Neural progenitor cell (in vitro differentiated cells): ENCODE measurements at regions not wholly inside any gene's neighbourhood (a gene's known extent, or its start where the extent isn't known, plus 50 kb on each side); places are given as distances from the start of the nearest gene placed in this dataset.
"Not testable (repeated sequence)": the region's sequence is repeated elsewhere in the genome, so short reads cannot be mapped to it uniquely, and the experiment has no call there.

Experiments
- DNase-seq: peaks from one replicate; pipeline ENCODE4 v3.0.0-alpha.2; 2016; ENCODE audit warnings: low spot score
- H2AFZ ChIP-seq: fragments of 200-600 bp; sonication (generic); replicated peaks from 2 replicates; pipeline ENCODE4 v1.6.1; 2016; ENCODE audit warnings: antibody characterized with exemption
- H3F3A ChIP-seq: fragments of 200-600 bp; sonication (generic); 2 replicates; pipeline ENCODE4 v1.6.1; 2016; ENCODE audit warnings: antibody characterized with exemption, low read depth
- H3K27ac ChIP-seq: fragments of 200-600 bp; sonication (generic); 2 replicates; pipeline ENCODE4 v1.5.1; 2016; ENCODE audit warnings: mild to moderate bottlenecking
- H3K27me3 ChIP-seq: fragments of 200-600 bp; sonication (generic); 2 replicates; pipeline ENCODE4 v1.6.1; 2016; ENCODE audit warnings: mild to moderate bottlenecking, moderate library complexity
- H3K36me3 ChIP-seq: fragments of 200-600 bp; sonication (generic); 2 replicates; pipeline ENCODE4 v1.5.1; 2016
- H3K4me1 ChIP-seq: fragments of 200-600 bp; sonication (generic); 2 replicates; pipeline ENCODE4 v1.6.1; 2016; ENCODE audit warnings: mixed run types
- H3K4me2 ChIP-seq: fragments of 200-600 bp; sonication (generic); 2 replicates; pipeline ENCODE4 v1.6.1; 2016
- H3K4me3 ChIP-seq: fragments of 200-600 bp; sonication (generic); 2 replicates; pipeline ENCODE4 v1.5.1; 2016
- H3K79me2 ChIP-seq: fragments of 200-600 bp; sonication (generic); 2 replicates; pipeline ENCODE4 v1.6.1; 2016; ENCODE audit warnings: low read depth
- H3K9ac ChIP-seq: fragments of 200-600 bp; sonication (generic); 2 replicates; pipeline ENCODE4 v1.6.1; 2016
- H3K9me3 ChIP-seq: fragments of 200-600 bp; sonication (generic); 2 replicates; pipeline ENCODE4 v1.5.1; 2016; ENCODE audit warnings: low read depth
- H4K20me1 ChIP-seq: fragments of 200-600 bp; sonication (generic); 2 replicates; pipeline ENCODE4 v1.6.1; 2016; ENCODE audit warnings: low read depth
- H3K27ac Mint-ChIP-seq: 3 replicates; pipeline ENCODE4 v1.8.0; 2021; ENCODE audit warnings: mixed read lengths
- H3K27me3 Mint-ChIP-seq: 2 replicates; pipeline ENCODE4 v1.8.0; 2022; ENCODE audit warnings: low read depth, mild to moderate bottlenecking, inconsistent platforms, moderate library complexity, mixed read lengths; ENCODE audit not compliant: insufficient read depth
- H3K36me3 Mint-ChIP-seq: 3 replicates; pipeline ENCODE4 v1.8.0; 2021; ENCODE audit warnings: mixed read lengths
- H3K4me1 Mint-ChIP-seq: 3 replicates; pipeline ENCODE4 v1.8.0; 2021; ENCODE audit warnings: mixed read lengths
- H3K4me3 Mint-ChIP-seq: 3 replicates; pipeline ENCODE4 v1.8.0; 2021; ENCODE audit warnings: mild to moderate bottlenecking, moderate library complexity, mixed read lengths
- H3K9me3 Mint-ChIP-seq: 3 replicates; pipeline ENCODE4 v1.8.0; 2020; ENCODE audit warnings: mixed read lengths
- CTCF ChIP-seq: fragments of 200-600 bp; sonication (generic); IDR thresholded peaks from 2 replicates; pipeline ENCODE4 v1.5.1; 2017; ENCODE audit warnings: antibody characterized with exemption, mild to moderate bottlenecking
- EZH2 ChIP-seq: fragments of 200-600 bp; sonication (generic); IDR thresholded peaks from 2 replicates; pipeline ENCODE4 v1.6.1; 2017; ENCODE audit warnings: antibody characterized with exemption, mild to moderate bottlenecking, moderate library complexity
- EZH2phosphoT487 ChIP-seq: fragments of 200-600 bp; sonication (generic); IDR thresholded peaks from 2 replicates; pipeline ENCODE4 v1.6.1; 2017; ENCODE audit warnings: antibody characterized with exemption

DNA sequence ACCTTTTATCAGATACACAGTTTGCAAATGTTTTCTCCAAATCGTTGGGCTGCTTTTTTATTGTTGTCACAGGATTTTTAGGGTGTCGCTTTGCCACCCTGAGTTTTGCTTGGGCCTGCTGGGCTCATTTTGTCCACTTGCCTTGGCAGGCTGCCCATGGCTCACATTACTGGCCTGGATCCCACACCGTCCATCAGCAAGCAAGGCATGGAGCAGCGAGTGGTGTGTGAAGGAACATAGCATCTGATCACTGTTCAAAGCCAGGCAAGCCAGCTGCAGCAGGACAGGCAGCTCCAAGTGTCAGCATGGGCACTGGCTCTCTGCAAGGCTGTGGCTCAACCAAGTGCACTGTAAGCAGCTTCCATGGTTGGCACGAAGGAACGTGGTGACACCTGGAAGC lies 261.4 kb upstream of the TECRL start:
- H3K9me3 Mint-ChIP-seq: peaks cover 4% of the 10 kb centered on the region
- no peaks in the 10 kb centered on the region for H3K4me1 Mint-ChIP-seq
- H3K9me3 ChIP-seq: no peaks in the 10 kb centered on the region
- no peak overlapping the region for H3K4me3 Mint-ChIP-seq
- H4K20me1 ChIP-seq: no peaks in the 10 kb centered on the region
- H3K27me3 Mint-ChIP-seq: no peaks in the 10 kb centered on the region
- TF ChIP-seq EZH2 (no peak), CTCF (no peak), EZH2phosphoT487 (no peak)
- H3K27me3 ChIP-seq: no peaks in the 10 kb centered on the region
- H3K27ac ChIP-seq: no peak overlapping the region
- H3K4me3 ChIP-seq: no peak overlapping the region
- no peaks in the 10 kb centered on the region for H3K79me2 ChIP-seq
- no peak overlapping the region for H2AFZ ChIP-seq
- H3K4me1 ChIP-seq: no peaks in the 10 kb centered on the region
- H3K9ac ChIP-seq: no peak overlapping the region
- H3K4me2 ChIP-seq: no peak overlapping the region
- no peaks in the 10 kb centered on the region for H3K36me3 ChIP-seq
- no peaks in the 10 kb centered on the region for H3F3A ChIP-seq
- no peak overlapping the region for H3K27ac Mint-ChIP-seq
- no peaks in the 10 kb centered on the region for H3K36me3 Mint-ChIP-seq
- DNase-seq: no peak

DNA sequence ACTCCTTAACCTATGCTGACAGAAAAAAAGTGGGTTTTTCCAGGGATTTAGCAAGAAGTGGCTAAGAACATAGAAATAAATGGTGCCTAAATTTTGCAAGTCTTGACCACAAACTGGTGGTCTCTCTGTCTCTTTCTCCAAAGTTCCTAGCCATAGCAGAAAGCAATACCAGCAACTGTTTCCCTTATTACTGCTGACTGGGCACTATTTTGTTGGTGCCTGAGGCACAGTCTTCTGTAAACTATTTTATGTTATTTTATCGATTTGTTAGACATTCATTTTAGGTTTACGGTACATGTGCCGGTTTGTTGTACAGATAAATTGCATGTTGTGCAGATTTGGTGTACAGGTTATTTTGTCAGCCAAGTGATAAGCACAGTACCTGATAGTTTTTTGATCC lies 234.6 kb upstream of the TECRL start:
- Mint-ChIP-seq H3K4me1 (no peaks in the 10 kb centered on the region), H3K9me3 (no peaks in the 10 kb centered on the region), H3K27me3 (no peaks in the 10 kb centered on the region), H3K36me3 (no peaks in the 10 kb centered on the region), H3K4me3 (no peak overlapping the region), H3K27ac (no peak overlapping the region)
- H3K27ac ChIP-seq: no peak overlapping the region
- H3K79me2 ChIP-seq: no peaks in the 10 kb centered on the region
- H3K9ac ChIP-seq: no peak overlapping the region
- H3K27me3 ChIP-seq: no peaks in the 10 kb centered on the region
- no peaks in the 10 kb centered on the region for H3K36me3 ChIP-seq
- no peaks in the 10 kb centered on the region for H3K9me3 ChIP-seq
- no peaks in the 10 kb centered on the region for H3K4me1 ChIP-seq
- H3K4me2 ChIP-seq: no peak overlapping the region
- no peaks in the 10 kb centered on the region for H3F3A ChIP-seq
- no peak for TF ChIP-seq EZH2phosphoT487
- H2AFZ ChIP-seq: no peak overlapping the region
- DNase-seq: no peak
- no peak overlapping the region for H3K4me3 ChIP-seq
- H4K20me1 ChIP-seq: no peaks in the 10 kb centered on the region

DNA sequence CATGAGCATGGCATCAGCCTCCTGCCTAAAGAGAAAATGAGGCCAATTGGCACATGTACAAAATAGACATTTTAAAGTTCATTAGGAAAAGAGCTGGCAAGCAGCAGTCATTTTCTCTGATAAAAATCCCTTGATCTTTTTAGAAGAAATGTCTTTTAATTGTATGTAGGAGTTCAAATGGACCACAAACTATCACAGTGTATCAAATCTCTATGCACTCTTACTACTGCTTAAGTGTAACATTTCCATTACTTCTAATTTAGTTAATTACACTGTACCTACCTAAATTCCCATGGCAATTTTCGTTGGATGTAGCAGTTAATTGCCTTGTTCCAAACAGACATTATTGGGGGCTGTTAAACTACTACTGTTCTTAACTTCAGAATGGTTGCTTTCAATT lies 233.7 kb upstream of the TECRL start:
- Histone ChIP-seq H3F3A (no peaks in the 10 kb centered on the region), H3K27me3 (no peaks in the 10 kb centered on the region), H3K79me2 (no peaks in the 10 kb centered on the region), H3K4me1 (no peaks in the 10 kb centered on the region), H2AFZ (no peak overlapping the region), H3K9ac (no peak overlapping the region), H3K4me2 (no peak overlapping the region), H3K27ac (no peak overlapping the region), H3K4me3 (no peak overlapping the region), H3K36me3 (no peaks in the 10 kb centered on the region), H4K20me1 (no peaks in the 10 kb centered on the region), H3K9me3 (no peaks in the 10 kb centered on the region)
- H3K4me3 Mint-ChIP-seq: no peak overlapping the region
- no peaks in the 10 kb centered on the region for H3K4me1 Mint-ChIP-seq
- DNase-seq: no peak
- H3K36me3 Mint-ChIP-seq: no peaks in the 10 kb centered on the region
- H3K27ac Mint-ChIP-seq: no peak overlapping the region
- H3K9me3 Mint-ChIP-seq: no peaks in the 10 kb centered on the region
- H3K27me3 Mint-ChIP-seq: no peaks in the 10 kb centered on the region
- TF ChIP-seq EZH2 (no peak), EZH2phosphoT487 (no peak), CTCF (no peak)

DNA sequence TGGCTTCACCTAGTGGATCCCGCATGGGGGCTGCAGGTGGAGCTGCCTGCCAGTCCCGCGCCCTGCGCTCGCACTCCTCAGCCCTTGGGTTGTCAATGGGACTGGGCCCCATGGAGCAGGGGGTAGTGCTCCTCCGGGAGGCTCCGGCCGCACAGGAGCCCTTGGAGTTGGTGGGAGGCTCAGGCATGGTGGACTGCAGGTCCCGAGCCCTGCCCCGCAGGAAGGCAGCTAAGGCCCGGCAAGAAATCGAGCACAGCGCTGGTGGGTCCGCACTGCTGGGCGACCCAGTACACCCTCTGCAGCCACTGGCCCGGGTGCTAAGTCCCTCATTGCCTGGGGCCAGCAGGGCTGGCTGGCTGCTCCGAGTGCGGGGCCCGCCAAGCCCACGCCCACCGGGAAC lies 231.2 kb upstream of the TECRL start:
- H3K4me3 Mint-ChIP-seq, H3K79me2 ChIP-seq, H3K4me1 Mint-ChIP-seq, DNase-seq, H3K36me3 ChIP-seq, H3K36me3 Mint-ChIP-seq, H3K9ac ChIP-seq, H3K27ac Mint-ChIP-seq, H3K9me3 ChIP-seq, H3K4me3 ChIP-seq, H3K27me3 Mint-ChIP-seq, H3K4me2 ChIP-seq, H3K27me3 ChIP-seq, H4K20me1 ChIP-seq, H3K27ac ChIP-seq, H3K4me1 ChIP-seq, H3F3A ChIP-seq, H3K9me3 Mint-ChIP-seq, H2AFZ ChIP-seq: not testable (repeated sequence)
